Neural cell (in vitro differentiated cells): ENCODE measurements at regions not wholly inside any gene's neighbourhood (a gene's known extent, or its start where the extent isn't known, plus 50 kb on each side); places are given as distances from the start of the nearest gene placed in this dataset.

Source experiments
- H2AFZ ChIP-seq: fragments of 200-600, 300-800 bp; sonication (generic), shearing (Covaris generic); 2 replicates; pipeline ENCODE4 v1.6.0; 2014; ENCODE audit warnings: low read depth, mild to moderate bottlenecking, antibody characterized with exemption, low read length, moderate library complexity
- H3F3A ChIP-seq: fragments of 200-600 bp; shearing (Covaris generic); 2 replicates; pipeline ENCODE4 v1.6.1; 2016; ENCODE audit warnings: mild to moderate bottlenecking, moderate library complexity, mixed read lengths, antibody characterized with exemption, low read length; ENCODE audit not compliant: insufficient read depth, poor library complexity, severe bottlenecking
- H3K27ac ChIP-seq: fragments of 200-600, 300-800 bp; sonication (generic), shearing (Covaris generic); 2 replicates; pipeline ENCODE4 v1.5.1; 2014; ENCODE audit warnings: mild to moderate bottlenecking, low read length, moderate library complexity
- H3K27me3 ChIP-seq: fragments of 300-800, 200-600 bp; sonication (generic), shearing (Covaris generic); 2 replicates; pipeline ENCODE4 v1.6.0; 2014; ENCODE audit warnings: mild to moderate bottlenecking, low read depth, low read length, moderate library complexity; ENCODE audit not compliant: insufficient read depth
- H3K36me3 ChIP-seq: fragments of 300-800, 200-600 bp; sonication (generic), shearing (Covaris generic); 2 replicates; pipeline ENCODE4 v1.5.1; 2014; ENCODE audit warnings: mild to moderate bottlenecking, antibody characterized with exemption, low read length, moderate library complexity; ENCODE audit not compliant: insufficient read depth
- H3K4me2 ChIP-seq: fragments of 300-800, 200-600 bp; sonication (generic), shearing (Covaris generic); 2 replicates; pipeline ENCODE4 v1.6.0; 2014; ENCODE audit warnings: mild to moderate bottlenecking, low read length
- H3K4me3 ChIP-seq: fragments of 300-800, 200-600 bp; sonication (generic), shearing (Covaris generic); 2 replicates; pipeline ENCODE4 v1.5.1; 2014; ENCODE audit warnings: mild to moderate bottlenecking, low read length, moderate library complexity
- H3K79me2 ChIP-seq: fragments of 200-600 bp; shearing (Covaris generic); replicated peaks from 2 replicates; pipeline ENCODE4 v1.6.0; 2014; ENCODE audit warnings: mild to moderate bottlenecking, low read length, moderate library complexity; ENCODE audit not compliant: insufficient read depth
- H3K9ac ChIP-seq: fragments of 300-800, 200-600 bp; sonication (generic), shearing (Covaris generic); 2 replicates; pipeline ENCODE4 v1.6.1; 2016; ENCODE audit warnings: mild to moderate bottlenecking, low read length, mixed read lengths
- H3K9me2 ChIP-seq: fragments of 200-600 bp; shearing (Covaris generic); 2 replicates; pipeline ENCODE4 v1.6.1; 2016; ENCODE audit warnings: mild to moderate bottlenecking, low read length, mixed read lengths; ENCODE audit not compliant: insufficient read depth
- H3K9me3 ChIP-seq: fragments of 200-600, 300-800 bp; sonication (generic), shearing (Covaris generic); 2 replicates; pipeline ENCODE4 v1.6.1; 2016; ENCODE audit warnings: mild to moderate bottlenecking, mixed run types, low read length, moderate library complexity, mixed read lengths
- H4K20me1 ChIP-seq: fragments of 200-600 bp; shearing (Covaris generic); 2 replicates; pipeline ENCODE4 v1.6.1; 2016; ENCODE audit warnings: mild to moderate bottlenecking, mixed run types; ENCODE audit not compliant: insufficient read depth
- EZH2 ChIP-seq: fragments of 200-600, 300-800 bp; shearing (Covaris generic), sonication (generic); IDR thresholded peaks from 2 replicates; pipeline ENCODE4 v1.6.1; 2014; ENCODE audit warnings: antibody characterized with exemption, low read length, borderline replicate concordance, mild to moderate bottlenecking; ENCODE audit not compliant: insufficient read depth, poor library complexity, severe bottlenecking
- MXI1 ChIP-seq: fragments of 450-650 bp; conservative IDR thresholded peaks from 2 replicates; pipeline ENCODE4 v1.6.1; 2014; ENCODE audit warnings: antibody characterized with exemption, mild to moderate bottlenecking; ENCODE audit not compliant: poor library complexity, severe bottlenecking
- POLR2AphosphoS5 ChIP-seq: IDR thresholded peaks from 2 replicates; pipeline ENCODE4 v1.6.1; 2012
- RAD21 ChIP-seq: fragments of 450-650 bp; conservative IDR thresholded peaks from 2 replicates; pipeline ENCODE4 v1.6.1; 2014; ENCODE audit warnings: antibody characterized with exemption, mild to moderate bottlenecking, moderate library complexity
- SMC3 ChIP-seq: fragments of 450-650 bp; conservative IDR thresholded peaks from 2 replicates; pipeline ENCODE4 v1.6.1; 2014; ENCODE audit warnings: antibody characterized with exemption, mild to moderate bottlenecking, moderate library complexity; ENCODE audit not compliant: poor library complexity
- TAF1 ChIP-seq: IDR thresholded peaks from 2 replicates; pipeline ENCODE4 v1.6.1; 2012; ENCODE audit warnings: low read depth
- TF ChIP-seq, protein P1 (sequence below): fragments of 450-650 bp; IDR thresholded peaks from 2 replicates; pipeline ENCODE4 v1.5.1; 2014; ENCODE audit warnings: antibody characterized with exemption, mild to moderate bottlenecking, moderate library complexity; ENCODE audit not compliant: poor library complexity, severe bottlenecking
- TF ChIP-seq, protein P2 (sequence below): IDR thresholded peaks from 2 replicates; pipeline ENCODE4 v1.6.1; 2012; ENCODE audit warnings: borderline replicate concordance

DNA sequence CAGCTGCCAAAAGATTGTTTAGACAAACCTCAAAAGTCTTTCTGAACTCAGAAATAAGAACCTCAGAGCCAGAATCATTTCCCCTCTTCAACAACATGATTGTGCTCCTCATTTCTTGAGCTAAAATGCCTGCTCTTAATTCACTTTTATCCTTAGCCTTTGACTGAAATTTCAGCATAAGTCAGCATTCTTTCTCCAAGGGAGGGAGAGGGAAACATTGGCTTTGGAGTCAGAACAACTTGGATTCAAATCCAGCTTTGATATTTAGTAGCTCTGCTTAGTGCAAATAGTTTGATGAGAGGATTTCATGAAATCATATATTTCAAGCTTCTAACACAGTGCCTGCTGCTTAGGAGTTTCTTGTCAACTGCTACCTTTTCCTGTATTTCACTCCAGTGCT, 484.6 kb upstream of the INTU start:
- Histone ChIP-seq H3K9me2 (no peaks in the 10 kb centered on the region), H3K36me3 (no peaks in the 10 kb centered on the region), H3K79me2 (no peaks in the 10 kb centered on the region), H4K20me1 (no peaks in the 10 kb centered on the region), H3K4me2 (no peak overlapping the region), H2AFZ (no peak overlapping the region), H3K4me3 (no peak overlapping the region), H3K27me3 (no peaks in the 10 kb centered on the region), H3K9me3 (no peaks in the 10 kb centered on the region), H3K9ac (no peak overlapping the region), H3K27ac (no peak overlapping the region), H3F3A (no peaks in the 10 kb centered on the region)
- no peak for TF ChIP-seq EZH2
- no peak for TF ChIP-seq RAD21
- TF ChIP-seq MXI1, result no peak
- TF ChIP-seq, protein P1, sequence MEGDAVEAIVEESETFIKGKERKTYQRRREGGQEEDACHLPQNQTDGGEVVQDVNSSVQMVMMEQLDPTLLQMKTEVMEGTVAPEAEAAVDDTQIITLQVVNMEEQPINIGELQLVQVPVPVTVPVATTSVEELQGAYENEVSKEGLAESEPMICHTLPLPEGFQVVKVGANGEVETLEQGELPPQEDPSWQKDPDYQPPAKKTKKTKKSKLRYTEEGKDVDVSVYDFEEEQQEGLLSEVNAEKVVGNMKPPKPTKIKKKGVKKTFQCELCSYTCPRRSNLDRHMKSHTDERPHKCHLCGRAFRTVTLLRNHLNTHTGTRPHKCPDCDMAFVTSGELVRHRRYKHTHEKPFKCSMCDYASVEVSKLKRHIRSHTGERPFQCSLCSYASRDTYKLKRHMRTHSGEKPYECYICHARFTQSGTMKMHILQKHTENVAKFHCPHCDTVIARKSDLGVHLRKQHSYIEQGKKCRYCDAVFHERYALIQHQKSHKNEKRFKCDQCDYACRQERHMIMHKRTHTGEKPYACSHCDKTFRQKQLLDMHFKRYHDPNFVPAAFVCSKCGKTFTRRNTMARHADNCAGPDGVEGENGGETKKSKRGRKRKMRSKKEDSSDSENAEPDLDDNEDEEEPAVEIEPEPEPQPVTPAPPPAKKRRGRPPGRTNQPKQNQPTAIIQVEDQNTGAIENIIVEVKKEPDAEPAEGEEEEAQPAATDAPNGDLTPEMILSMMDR, result no peak
- TF ChIP-seq, protein P2, sequence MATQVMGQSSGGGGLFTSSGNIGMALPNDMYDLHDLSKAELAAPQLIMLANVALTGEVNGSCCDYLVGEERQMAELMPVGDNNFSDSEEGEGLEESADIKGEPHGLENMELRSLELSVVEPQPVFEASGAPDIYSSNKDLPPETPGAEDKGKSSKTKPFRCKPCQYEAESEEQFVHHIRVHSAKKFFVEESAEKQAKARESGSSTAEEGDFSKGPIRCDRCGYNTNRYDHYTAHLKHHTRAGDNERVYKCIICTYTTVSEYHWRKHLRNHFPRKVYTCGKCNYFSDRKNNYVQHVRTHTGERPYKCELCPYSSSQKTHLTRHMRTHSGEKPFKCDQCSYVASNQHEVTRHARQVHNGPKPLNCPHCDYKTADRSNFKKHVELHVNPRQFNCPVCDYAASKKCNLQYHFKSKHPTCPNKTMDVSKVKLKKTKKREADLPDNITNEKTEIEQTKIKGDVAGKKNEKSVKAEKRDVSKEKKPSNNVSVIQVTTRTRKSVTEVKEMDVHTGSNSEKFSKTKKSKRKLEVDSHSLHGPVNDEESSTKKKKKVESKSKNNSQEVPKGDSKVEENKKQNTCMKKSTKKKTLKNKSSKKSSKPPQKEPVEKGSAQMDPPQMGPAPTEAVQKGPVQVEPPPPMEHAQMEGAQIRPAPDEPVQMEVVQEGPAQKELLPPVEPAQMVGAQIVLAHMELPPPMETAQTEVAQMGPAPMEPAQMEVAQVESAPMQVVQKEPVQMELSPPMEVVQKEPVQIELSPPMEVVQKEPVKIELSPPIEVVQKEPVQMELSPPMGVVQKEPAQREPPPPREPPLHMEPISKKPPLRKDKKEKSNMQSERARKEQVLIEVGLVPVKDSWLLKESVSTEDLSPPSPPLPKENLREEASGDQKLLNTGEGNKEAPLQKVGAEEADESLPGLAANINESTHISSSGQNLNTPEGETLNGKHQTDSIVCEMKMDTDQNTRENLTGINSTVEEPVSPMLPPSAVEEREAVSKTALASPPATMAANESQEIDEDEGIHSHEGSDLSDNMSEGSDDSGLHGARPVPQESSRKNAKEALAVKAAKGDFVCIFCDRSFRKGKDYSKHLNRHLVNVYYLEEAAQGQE, result no peak
- TF ChIP-seq POLR2AphosphoS5, result no peak

DNA sequence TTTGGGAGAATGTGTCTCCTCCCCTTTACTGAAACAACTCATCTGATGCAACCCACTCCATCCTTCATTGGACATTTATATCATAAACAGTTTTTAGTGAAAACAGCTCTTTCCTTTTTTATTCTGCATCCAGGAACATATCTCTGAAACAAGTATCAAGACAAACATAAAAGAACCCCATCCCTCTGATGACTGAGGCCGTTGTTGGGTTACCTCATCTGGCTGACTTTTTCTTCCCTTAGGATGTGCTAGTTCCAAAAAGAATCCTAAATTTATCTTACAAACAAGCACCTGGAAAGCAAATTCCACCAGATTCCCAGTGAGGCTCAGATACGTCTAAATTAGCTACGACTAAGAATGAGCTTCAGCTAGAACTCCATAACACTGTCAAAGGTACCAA, 483.7 kb upstream of the INTU start:
- no peaks in the 10 kb centered on the region for H3K79me2 ChIP-seq
- H3K4me2 ChIP-seq, result no peak overlapping the region
- no peaks in the 10 kb centered on the region for H3K9me3 ChIP-seq
- no peaks in the 10 kb centered on the region for H4K20me1 ChIP-seq
- no peak for TF ChIP-seq TAF1
- no peak for TF ChIP-seq SMC3
- no peak for TF ChIP-seq MXI1
- no peak for TF ChIP-seq POLR2AphosphoS5
- no peak for TF ChIP-seq EZH2
- TF ChIP-seq, protein P1, result no peak
- TF ChIP-seq, protein P2, result no peak
- no peak overlapping the region for H3K27ac ChIP-seq
- no peaks in the 10 kb centered on the region for H3K36me3 ChIP-seq
- no peak overlapping the region for H3K9ac ChIP-seq
- H3K4me3 ChIP-seq, result no peak overlapping the region
- H3K9me2 ChIP-seq, result no peaks in the 10 kb centered on the region
- no peaks in the 10 kb centered on the region for H3F3A ChIP-seq
- H2AFZ ChIP-seq, result no peak overlapping the region
- no peaks in the 10 kb centered on the region for H3K27me3 ChIP-seq
